ENCODE measurements at regions not wholly inside any gene's neighbourhood (a gene's known extent, or its start where the extent isn't known, plus 50 kb on each side); places are given as distances from the start of the nearest gene placed in this dataset.
"Not testable (repeated sequence)": the region's sequence is repeated elsewhere in the genome, so short reads cannot be mapped to it uniquely, and the experiment has no call there.

DNA sequence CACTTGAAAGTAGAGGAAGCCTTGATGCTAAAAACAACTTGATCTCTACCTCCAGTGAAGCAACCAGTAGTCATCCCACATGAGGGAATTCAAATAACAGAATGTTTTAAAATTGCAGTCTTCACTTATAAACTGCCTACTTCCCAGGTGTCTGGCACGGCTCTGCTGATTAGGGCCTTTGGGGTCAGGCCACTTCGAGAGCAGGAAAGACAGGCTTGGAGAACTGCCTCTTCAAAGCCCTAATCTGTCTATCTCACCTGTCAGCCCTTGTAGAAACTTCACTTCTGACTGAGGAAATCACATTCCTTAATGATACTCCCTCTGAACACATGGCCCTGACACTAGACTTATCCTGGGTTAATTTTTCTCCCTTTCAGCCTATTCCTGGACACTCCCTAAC, 458.6 kb downstream of the TENT5A start:
- Mint-ChIP-seq H3K27me3 (ENCODE audit: insufficient read depth) (peaks cover 2% of the 10 kb centered on the region; the same call in 1 of the 2 replicates), H3K9me3 (no peaks in the 10 kb centered on the region), H3K36me3 (ENCODE audit: low read depth) (no peaks in the 10 kb centered on the region), H3K4me3 (no peak overlapping the region), H3K27ac (peak overlapping the region; percentile 16; the same call in 1 of the 2 replicates), H3K4me1 (ENCODE audit: low read depth) (peaks cover 8% of the 10 kb centered on the region)
- DNase-seq: no peak
- TF ChIP-seq, protein P1, sequence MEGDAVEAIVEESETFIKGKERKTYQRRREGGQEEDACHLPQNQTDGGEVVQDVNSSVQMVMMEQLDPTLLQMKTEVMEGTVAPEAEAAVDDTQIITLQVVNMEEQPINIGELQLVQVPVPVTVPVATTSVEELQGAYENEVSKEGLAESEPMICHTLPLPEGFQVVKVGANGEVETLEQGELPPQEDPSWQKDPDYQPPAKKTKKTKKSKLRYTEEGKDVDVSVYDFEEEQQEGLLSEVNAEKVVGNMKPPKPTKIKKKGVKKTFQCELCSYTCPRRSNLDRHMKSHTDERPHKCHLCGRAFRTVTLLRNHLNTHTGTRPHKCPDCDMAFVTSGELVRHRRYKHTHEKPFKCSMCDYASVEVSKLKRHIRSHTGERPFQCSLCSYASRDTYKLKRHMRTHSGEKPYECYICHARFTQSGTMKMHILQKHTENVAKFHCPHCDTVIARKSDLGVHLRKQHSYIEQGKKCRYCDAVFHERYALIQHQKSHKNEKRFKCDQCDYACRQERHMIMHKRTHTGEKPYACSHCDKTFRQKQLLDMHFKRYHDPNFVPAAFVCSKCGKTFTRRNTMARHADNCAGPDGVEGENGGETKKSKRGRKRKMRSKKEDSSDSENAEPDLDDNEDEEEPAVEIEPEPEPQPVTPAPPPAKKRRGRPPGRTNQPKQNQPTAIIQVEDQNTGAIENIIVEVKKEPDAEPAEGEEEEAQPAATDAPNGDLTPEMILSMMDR (IDR thresholded peaks at IDR 0.05): no peak

DNA sequence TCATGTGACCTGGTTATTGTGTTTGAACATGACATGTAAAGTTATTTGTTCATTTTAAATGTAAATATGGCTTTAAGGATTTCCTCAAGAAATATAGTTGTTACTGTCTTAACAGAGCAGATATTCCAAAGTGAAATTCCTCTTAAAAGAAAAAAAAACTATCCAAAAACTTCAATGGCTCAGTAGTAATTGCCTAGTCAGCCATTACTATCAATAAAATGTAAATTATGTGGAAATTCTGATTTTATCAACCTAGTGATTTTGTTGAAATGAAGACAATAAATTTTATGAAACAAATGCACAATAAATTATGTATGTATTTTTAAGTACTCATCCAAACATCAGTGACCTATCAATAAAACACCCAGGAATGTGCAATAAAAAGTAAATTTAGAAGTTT, 463.3 kb downstream of the TENT5A start:
- no peaks in the 10 kb centered on the region for H3K4me1 Mint-ChIP-seq (ENCODE audit: low read depth)
- H3K9me3 Mint-ChIP-seq: 0 out of 2 replicates have a peak, but pooled peaks cover 4% of the 10 kb centered on the region
- no peak for DNase-seq
- H3K27me3 Mint-ChIP-seq (ENCODE audit: insufficient read depth): peaks cover 2% of the 10 kb centered on the region; the same call in 1 of the 2 replicates
- TF ChIP-seq, protein P1 (IDR thresholded peaks at IDR 0.05): no peak
- H3K36me3 Mint-ChIP-seq (ENCODE audit: low read depth): no peaks in the 10 kb centered on the region
- H3K4me3 Mint-ChIP-seq: no peak overlapping the region
- H3K27ac Mint-ChIP-seq: no peak overlapping the region

DNA sequence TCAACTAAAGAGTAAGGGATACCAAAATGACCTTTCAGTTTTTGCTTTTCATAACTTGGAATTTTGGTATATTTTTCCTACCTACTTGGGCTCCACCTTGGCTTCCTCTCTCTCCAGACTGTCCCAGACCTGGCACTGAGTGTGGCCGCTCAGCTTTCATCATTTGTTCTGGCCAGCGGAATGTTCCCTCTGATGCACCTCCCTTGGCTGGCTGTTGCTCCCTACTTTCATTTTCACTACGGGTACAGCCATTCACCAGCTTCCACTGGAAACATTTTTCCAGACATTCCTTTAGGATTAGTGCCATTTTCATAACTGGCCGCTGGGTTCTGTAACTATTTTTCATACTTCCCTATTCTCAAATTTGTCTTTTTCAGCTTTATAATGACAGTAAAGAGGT, 487.4 kb downstream of the TENT5A start:
- TF ChIP-seq, protein P1 (IDR thresholded peaks at IDR 0.05): no peak
- Mint-ChIP-seq H3K36me3 (ENCODE audit: low read depth) (no peaks in the 10 kb centered on the region), H3K27me3 (ENCODE audit: insufficient read depth) (no peaks in the 10 kb centered on the region), H3K4me3 (peak overlapping the region; percentile 84), H3K4me1 (ENCODE audit: low read depth) (peaks cover 8% of the 10 kb centered on the region), H3K27ac (peak overlapping the region; percentile 46; the same call in 1 of the 2 replicates), H3K9me3 (no peaks in the 10 kb centered on the region; the same call in 1 of the 2 replicates)
- DNase-seq: no peak

DNA sequence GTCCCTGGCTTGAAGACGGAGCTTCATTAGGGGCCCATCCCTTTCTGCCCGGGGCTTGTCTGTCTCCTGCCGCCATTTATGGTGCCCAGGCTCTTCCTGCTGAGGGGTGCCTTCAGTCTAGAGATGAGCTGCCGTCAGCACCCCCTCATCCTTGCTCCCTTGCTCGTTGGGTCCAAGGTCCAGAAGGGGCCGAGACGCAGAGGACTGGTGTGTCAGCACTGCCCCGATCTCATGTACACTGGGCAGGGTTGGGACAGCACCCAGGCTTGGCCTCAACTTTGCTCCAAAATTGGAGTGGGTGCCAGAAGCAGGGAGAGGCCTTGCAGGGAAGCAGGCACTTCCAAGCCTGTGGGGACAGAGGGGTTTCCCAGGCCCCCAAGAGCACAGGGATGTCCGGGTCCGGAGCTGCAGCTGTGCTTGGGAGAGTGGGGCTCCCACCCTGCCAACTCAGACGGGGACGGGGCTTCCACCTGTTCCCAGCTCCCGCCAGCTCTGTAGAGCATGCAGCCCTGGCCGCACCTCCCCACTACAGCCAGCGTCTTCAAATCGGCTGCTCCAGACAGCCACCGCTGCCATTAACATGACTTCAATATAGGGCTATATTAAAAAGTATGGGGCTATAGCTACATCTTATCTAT, 488.8 kb downstream of the TENT5A start:
- Mint-ChIP-seq H3K36me3 (ENCODE audit: low read depth) (no peaks in the 10 kb centered on the region), H3K27ac (no peak overlapping the region), H3K27me3 (ENCODE audit: insufficient read depth) (no peaks in the 10 kb centered on the region), H3K9me3 (0 out of 2 replicates have a peak, but pooled peaks cover under 1% of the 10 kb centered on the region), H3K4me3 (no peak overlapping the region), H3K4me1 (ENCODE audit: low read depth) (peaks cover 8% of the 10 kb centered on the region)
- no peak for DNase-seq
- TF ChIP-seq, protein P1 (IDR thresholded peaks at IDR 0.05): no peak

DNA sequence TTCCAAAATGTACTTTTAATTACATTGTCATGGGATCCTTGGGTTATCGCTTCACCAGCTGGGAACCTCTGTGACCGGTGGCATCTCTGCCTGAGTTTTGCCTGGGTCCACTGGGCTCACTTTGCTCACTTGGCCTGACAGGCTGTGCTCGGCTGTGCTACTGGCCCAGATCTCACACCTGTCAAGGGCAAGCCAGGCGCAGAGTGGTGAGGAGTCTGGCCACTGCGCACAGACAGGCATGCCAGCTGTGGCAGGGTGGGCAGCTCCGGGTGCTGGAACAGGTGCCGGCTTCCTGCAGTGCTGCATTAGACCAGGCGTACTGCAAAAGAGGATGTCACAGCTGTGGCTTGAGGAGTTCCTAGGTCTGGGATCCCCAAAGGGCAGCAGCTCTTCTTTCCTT, 489.8 kb downstream of the TENT5A start:
- no peak for DNase-seq
- Mint-ChIP-seq H3K9me3 (0 out of 2 replicates have a peak, but pooled peaks cover 6% of the 10 kb centered on the region), H3K4me1 (ENCODE audit: low read depth) (peaks cover 8% of the 10 kb centered on the region), H3K27me3 (ENCODE audit: insufficient read depth) (no peaks in the 10 kb centered on the region), H3K4me3 (no peak overlapping the region), H3K27ac (no peak overlapping the region), H3K36me3 (ENCODE audit: low read depth) (no peaks in the 10 kb centered on the region)
- TF ChIP-seq, protein P1 (IDR thresholded peaks at IDR 0.05): no peak

DNA sequence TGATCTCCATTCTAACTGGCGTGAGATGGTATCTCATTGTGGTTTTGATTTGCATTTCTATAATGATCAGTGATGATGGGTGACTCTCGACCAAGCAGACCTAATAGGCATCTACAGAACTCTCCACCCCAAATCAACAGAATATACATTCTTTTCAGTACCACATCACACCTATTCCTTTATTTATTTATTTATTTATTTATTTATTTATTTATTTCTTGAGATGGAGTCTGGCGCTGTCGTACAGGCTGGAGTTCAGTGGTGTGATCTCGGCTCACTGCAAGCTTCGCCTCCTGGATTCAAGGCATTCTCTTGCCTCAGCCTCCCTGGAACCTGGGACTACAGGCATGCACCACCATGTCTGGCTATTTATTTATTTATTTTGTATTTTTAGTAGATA, 496.3 kb downstream of the TENT5A start:
- not testable (repeated sequence) for H3K4me3 Mint-ChIP-seq; H3K36me3 Mint-ChIP-seq (ENCODE audit: low read depth); H3K27ac Mint-ChIP-seq; H3K4me1 Mint-ChIP-seq (ENCODE audit: low read depth); H3K27me3 Mint-ChIP-seq (ENCODE audit: insufficient read depth); DNase-seq
- peaks cover 10% of the 10 kb centered on the region for H3K9me3 Mint-ChIP-seq
